NCI-H226 (cell line): ENCODE measurements at regions not wholly inside any gene's neighbourhood (a gene's known extent, or its start where the extent isn't known, plus 50 kb on each side); places are given as distances from the start of the nearest gene placed in this dataset.

Source experiments
- DNase-seq: peaks from one replicate; pipeline ENCODE4 v3.0.0-alpha.2; 2015

DNA sequence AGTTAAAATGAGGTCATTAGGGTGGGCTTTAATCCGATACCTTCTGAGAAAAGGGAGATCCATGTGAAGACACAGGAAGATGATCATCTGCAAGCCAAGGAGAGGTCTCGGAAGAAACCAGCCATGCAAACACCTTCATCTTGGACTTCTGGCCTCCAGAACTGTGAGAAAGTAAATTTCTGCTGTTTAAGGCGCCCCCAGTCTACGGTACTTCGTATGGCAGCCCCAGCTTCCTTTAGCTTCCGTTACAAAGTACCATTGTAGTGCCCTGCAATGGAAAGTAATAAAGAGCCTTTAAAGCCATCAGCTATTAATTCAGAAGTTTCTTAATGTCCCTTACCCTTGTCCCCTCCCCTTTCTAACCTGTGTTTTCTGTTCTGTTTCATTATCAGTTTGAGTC, 308.1 kb downstream of the AACS start:
- no peak for DNase-seq

DNA sequence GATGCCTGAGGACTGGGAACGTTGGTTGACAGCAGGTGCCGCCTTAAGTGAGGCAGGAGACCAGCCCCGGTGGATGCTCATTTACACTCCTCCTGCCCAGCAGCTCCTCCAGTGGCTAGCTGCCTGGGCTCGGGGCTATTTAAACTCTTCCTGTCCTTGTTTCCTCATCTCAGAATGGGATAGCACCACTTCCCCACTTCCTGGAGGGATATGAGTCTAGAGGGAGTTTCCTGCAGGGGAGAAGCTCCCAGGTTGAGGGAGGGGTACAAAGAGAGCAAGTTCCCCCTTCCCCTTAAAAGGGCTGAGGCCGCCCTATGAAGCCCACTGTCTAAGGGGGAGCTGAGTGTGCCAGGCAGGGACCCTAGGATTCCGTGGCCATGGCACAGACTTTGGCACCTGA, 311.2 kb downstream of the AACS start:
- DNase-seq, result no peak

DNA sequence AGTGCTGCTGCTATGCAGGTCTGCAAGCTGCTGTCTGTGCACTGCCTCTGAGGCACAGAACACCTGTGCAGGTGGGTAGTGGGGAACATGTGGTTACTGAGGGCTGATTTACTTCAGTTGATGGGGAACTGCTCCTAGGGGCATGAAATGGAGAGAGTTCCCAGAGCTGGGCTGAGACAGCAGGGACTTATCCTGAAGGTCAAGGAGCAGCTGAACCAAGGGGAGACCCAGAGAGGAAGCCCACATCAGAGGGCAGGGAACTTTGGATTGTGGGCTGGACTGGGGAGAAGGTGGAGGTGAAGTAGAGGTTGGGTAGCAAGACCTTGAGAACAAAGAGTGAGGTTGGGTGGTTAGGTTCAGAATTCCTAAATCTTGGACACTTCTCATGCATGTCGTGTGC, 311.9 kb downstream of the AACS start:
- DNase-seq, result no peak

DNA sequence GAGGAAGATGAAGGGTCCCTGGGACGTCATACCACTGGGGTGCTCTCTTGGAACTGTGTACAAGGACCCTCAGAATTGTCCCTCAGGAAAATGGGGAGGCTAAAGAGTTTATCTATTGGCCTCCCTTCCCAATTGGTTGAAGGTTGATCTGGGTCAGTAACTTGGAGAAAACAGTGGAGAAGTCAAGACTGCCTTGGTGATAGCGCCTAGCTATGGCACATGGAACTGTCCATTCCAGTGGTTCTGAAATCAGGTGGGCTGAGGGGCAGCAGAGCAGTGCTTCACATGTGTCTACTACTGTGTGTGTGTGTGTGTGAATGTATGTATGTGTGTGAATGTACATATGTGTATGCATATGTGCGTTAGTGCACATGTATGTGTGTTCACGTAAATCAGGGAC, 316.1 kb downstream of the AACS start:
- DNase-seq, result no peak

DNA sequence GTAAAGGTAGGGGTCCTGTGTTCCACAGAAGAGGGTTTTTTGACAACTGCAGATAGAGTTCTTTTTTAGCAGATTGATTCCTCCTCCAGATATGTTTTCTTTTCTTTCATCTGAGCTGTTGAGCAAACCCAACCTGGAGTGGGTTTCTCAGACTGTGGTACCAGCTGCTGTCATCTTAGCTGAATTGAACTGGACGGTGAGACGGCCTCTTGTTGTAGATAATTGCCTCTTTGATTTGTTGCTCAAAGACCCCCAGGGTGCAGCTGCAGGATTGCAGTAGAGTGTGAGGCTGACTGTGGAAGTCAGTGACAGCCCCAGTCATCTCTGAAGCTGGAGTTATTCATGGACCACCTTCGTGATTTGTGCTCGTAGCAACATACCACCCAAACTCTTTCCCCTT, 317.7 kb downstream of the AACS start:
- DNase-seq, result no peak

DNA sequence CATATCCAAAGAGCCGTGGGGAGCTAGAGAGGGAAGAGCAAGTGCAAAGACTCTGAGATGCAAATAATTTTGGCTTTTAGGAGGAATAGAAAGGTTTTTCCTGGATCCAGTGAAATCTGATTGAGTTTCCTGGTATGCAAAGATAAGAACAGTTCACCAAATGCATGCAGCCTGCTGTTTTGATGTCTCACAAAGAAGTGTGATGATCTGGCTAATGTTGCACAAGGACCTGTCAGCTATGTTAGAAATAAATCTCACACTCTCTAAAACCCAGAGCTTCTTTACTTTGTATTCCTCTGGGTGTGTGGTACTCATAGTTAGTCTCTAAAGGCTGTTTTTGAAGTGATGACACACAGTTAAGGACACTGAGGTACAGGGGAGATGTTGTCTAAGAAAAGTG, 321.4 kb downstream of the AACS start:
- DNase-seq, result no peak

DNA sequence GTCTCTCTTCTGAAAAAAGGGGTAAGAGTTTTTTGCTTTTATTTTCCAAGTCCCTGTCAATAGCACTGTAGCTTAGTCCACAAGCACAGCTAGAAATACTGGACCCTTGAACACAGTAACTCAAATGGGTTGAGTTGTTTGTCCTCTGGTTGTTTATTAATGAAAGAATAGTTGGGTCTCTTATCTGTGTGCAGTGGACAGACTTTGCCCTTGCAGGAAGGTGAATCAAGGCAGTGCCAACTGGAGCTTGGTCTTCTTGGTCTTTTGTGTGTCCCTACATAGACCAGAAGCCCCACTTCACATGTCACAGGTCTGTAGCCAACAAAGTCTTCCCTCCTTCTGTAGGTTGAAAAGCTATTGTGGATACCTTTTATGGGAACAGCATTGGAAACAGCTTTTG, 322.0 kb downstream of the AACS start:
- DNase-seq, result no peak

DNA sequence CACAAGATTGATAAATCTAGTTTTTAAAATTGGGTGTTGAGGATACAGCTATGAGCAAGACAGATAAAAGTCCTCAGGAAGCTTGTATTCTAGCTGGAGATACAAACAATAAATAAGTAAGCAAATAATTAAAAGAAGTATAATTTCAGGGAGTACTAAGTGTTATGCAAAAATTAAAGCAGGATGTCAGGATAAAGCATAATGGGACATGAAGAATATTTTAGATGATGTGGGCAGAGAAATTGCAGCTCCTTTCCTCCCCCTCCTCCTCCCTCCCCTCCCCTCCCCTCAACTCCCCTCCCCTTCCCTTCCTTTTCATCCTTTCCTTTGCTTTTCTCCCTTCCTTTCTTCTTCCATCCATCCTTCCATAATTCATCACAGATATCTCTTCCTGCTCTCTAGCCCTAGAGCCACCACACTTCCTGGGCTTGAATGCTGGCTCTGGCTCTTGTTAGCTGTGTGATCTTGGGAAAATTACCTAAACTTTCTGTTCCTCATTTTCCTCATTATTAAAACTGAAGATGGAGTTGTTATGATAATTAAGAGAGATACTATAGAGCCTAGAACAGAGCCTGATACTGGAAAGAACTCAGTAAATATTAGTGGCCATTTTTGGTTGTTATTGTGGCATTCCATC, 323.9 kb downstream of the AACS start:
- no peak for DNase-seq

DNA sequence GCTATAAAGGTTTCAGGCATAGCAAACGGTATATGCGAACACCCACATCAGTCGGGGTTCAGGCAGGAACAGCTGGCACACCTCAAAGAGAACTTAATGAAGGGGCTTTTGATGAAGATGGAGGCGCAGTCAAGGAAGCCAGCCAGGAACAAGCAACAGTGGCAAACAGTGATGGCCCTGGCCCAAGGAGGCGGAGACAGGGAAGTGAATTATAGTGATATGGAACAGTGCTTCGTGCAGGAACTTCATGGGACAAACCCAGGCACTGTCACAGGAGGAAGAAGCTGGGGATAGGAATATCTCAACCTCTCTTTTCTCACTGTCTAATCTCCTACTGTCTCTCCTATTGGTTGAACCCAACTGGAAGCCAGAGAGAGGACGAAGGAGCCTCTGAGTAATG, 328.3 kb downstream of the AACS start:
- DNase-seq, result no peak

DNA sequence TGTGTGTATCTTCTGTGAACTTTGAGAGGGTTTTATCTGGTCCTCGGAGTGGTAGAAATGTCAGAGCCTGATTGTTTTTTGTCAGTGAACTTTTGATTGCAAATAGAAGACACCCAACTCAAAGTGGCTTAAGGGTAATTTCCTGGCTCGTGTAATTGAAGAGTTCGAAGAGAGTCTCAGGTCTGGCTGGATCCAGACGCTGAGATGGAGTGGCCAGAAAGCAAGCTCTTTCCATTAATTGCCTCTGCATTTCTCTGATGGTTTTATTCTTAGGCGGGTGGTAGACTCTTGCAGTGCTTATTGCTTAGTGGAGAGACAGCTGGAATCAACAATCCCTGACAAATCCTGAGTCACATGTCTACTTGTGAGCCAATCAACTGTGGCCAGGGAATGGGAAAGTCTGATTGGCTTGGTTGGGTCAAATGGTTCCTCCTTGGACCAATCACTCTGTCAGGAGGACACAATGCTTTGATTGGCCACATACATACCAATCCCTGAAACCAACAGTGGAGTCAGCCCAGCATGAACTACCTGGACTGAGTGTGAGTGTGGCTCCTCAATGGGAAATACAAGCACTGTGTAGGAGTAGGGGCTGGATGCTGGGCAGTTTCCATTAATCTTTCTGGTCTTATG, 330.5 kb downstream of the AACS start:
- DNase-seq, result no peak

DNA sequence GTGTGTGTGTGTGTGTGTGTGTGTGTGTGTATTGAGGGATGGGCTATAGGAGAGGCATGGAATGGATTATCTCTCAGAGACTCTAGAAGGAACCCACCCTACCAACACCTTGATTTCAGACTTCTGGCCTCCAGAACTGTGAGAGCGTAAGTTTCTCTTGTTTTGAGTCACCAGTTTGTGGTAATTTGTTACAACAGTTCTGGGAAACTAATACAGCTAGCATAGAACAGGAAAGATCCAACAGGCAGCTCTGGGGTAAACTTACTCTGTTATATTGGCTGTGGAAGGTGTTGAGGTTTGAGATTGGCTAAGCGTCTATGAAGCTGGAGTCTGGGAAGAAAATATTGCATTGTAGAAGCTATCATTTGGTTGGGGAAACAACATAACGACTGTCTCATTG, 334.3 kb downstream of the AACS start:
- no peak for DNase-seq

DNA sequence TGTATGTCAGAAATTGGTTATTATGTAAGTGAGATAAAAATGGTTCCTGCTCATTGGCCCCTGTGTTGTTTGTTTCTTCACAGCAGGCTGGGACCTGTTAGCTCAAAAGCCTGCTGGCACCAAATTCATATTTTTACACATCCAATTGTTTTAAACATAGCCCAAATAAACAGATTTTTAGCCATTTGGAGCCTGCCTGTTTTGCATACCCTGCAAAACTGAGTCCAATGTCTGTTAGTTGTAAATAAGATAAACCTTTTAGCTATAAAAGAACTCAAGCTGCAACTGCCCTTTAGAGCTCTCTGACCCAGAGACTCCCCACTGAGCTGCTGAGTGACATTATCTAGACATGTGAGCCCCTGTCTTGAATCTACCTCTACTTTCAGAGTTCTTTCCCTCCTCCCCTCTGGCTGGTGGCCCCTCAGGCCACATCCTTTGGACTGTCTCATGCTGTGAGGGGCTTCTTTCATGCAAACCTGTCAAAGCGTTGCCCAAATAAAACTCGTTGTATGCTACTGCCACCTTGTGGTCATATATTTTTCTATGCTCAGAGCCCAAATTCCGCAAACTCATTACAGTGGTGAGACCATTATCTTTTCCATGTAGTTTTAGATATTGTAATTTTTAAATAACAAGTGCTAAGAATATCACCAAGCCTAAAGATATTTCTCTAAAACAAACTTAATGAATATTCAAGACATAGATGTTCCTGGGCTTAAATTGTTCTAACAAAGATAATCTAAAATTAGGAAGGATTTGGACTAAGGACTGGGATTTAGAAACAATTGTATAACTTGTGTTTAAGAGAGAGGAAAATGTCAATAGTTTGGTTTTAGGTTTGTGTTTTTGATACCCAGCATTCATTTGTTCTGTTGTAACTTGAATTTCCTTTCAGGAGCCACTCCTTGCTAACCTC, 337.9 kb downstream of the AACS start:
- no peak for DNase-seq

DNA sequence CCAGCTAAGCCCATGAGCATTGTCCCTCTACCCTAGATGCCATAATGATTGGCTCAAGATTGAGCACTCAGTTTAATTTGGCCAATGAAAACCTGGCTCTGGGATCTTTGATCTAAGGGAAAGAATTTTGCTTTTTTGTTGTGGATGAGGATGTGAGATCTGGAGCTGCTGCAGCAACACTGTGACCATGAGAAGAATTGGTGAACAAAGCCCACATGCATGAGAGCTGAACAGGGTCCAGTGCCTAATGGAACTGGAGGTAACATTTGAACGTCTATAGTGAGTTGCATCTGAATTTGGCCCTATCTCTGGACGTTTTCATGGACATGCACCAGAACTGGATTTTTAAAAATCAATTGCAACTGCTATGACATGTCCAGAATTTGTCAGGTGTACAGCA, 338.6 kb downstream of the AACS start:
- DNase-seq, result no peak

DNA sequence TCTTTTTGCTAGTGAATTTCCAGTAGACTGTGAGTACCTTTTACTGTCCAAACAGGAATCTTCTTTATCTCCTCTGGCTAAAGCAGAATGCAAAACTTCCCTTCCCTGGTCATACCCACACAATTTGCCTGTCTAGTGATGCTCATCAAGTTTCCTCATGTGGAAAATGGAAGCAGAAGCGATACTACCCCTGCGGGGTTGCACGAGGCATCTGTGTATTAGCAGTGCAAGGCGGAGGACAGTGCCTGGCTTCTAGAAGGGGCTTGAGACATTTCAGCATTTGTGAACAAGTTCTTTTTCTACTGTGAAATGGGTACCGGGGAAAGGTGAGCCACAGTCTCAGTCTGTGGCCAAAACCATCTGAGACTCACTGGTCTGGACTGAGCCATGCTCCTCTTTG, 340.9 kb downstream of the AACS start:
- no peak for DNase-seq

DNA sequence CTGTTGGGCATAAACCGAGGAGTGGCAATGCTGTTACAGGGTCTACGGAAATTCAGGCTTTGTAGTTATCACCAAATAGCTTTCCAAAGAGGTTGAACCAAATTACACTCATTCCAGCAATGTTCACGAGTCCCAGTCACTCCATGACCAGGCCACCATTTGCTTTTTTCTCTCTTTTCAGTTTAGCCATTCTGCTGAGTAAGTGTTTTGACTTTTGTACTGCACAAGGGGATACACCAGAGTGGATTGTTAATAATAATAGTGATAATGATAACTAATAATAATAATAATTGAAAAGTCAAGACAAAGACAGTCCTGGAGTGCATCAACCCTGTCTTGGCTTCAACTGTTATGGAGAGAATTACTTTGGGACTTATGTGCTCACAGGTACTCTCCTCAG, 343.5 kb downstream of the AACS start:
- no peak for DNase-seq

DNA sequence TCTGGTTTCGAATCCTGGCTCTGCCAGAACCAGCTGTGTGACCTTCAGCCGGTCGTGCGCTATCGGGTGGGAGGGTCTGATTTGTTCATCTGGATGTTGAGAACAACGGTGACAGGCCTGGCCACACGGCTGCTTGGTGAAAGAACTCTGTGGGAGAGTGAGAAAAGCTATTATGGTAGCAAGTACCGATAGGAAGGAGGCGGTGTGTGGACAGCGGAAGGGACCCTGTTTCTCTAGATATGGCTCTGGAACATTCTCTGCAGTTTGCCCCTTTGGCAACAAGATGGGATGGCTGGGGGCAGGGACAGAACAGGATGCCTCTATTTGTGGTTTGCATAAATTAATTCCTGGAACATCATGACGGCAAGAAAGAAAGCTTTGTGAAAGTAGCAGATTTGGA, 347.3 kb downstream of the AACS start:
- no peak for DNase-seq

DNA sequence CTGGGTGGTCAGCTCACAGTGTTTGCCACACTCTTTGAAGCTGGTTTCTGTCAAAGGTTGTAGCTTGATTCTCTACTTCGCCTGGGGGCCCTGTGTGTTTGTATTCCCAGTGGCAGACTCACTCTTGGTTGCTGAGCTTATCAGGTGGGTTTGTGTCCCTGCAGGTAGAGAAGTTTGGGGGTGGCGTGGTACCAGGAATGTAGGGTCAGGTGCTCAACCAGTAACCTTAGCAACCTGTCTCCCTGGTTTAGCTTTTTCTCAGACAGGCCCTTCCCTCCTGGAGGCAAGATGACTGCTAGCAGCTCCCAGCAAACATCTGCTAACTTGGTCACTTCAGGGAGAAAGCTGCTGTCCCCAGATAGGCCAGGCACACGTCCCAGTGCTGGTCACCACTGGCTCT, 352.2 kb downstream of the AACS start:
- no peak for DNase-seq

DNA sequence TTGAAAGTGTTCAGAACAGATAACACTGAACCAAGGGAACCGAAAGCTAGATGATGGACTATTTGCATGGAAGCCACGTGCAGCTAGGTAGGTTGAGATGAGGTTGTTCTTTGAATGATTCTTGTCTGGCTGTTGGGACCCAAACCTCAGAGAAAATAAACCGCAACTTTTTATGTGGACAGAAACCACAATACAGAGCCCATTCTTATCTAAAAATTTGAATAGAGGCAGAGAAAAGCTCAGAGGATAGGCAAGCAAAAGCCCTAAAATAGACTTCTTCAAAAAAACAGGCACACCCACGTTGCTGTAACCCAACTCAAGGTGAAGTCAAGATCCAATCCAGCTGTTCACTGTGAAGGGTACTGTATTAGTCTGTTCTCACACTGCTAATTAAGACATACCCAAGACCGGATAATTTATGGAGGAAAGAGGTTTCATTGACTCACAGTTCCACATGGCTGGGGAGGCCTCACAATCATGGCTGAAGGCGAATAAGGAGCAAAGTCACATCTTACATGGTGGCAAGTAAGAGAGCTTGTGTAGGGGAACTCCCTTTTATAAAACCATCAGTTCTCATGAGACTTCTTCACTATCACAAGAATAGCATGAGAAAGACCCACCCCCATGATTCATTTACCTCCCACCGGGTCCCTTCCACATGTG, 353.8 kb downstream of the AACS start:
- no peak for DNase-seq

DNA sequence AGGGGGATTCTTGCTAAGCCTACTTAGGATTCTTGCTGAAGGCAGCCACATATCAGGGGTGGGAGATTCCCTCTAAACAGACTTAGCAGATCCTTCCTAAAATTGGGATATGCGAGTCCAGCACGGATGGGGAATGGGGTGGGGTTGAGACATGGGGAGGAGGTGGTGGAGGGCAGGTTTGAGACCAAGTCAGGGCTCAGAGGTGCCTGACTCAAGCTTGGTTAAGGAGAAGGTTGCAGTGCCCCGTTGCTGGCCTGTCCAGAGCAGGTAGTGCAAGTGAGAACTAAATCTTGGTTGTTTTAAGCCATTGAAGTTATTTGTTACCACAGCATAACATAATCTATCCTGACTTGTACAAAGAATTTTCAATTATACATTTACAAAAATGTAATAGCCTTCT, 359.7 kb downstream of the AACS start:
- no peak for DNase-seq

DNA sequence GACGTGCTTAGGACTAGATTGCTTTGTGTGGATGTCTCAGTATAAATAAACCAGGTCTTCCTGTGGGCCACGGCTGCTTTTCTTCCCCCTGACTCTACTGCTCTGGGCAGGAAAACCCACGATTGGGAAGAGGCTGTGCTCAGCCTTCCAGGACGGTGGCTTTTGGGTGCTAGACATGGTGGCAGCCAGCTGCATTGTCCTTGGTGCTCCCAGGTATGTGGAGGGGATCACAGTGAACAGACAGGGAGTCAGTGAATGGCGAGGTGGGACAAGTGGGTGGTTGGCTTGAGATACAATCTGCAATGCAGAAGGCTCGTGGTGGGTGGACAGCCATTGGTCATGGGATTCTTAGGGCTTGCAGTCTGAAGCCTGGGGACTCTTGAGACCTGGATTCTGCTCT, 366.3 kb downstream of the AACS start:
- DNase-seq, result no peak

DNA sequence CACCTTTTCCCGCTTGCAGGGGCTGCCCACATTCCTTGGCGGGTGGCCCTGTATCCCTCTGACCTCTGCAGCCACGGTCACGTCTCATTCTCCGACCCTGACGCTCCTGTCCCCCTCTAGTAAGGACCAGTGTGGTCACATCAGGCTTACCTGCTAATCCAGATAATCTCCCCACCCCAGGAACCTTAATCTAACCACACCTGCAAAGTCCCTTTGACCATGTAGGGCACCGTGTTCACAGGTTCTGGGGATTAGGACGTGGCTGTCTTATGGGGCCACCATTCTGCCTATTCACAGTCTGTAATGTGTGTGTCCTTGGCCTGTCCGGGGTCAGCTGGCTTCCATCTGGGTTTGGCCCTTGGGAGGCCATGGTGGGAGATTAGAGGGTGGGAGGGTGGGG, 368.9 kb downstream of the AACS start:
- DNase-seq, result no peak

DNA sequence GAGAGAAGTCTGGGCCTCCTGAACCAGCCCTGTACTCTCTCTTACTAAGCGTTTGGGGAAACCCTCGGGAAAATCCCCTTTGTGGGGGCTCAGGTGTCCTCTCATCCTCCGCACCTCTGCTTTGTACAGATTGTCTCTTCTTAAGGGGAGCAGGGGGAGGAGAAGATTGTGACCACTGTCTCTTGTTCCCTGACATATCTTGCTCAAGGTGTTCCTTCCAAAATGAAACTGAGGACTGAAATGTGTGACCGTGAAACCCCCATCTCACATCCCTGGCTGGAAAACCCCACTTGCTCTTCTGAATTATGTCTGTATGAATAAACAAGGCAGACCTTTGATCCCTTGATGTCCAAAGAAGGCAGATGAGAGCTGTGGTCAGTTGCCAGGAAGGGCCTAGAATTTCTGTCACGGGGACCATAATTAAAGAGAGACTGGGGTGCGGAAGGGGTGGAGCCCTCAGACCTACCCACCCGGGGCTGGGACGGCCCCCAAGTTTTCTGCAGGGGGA, 369.8 kb downstream of the AACS start:
- DNase-seq, result no peak

DNA sequence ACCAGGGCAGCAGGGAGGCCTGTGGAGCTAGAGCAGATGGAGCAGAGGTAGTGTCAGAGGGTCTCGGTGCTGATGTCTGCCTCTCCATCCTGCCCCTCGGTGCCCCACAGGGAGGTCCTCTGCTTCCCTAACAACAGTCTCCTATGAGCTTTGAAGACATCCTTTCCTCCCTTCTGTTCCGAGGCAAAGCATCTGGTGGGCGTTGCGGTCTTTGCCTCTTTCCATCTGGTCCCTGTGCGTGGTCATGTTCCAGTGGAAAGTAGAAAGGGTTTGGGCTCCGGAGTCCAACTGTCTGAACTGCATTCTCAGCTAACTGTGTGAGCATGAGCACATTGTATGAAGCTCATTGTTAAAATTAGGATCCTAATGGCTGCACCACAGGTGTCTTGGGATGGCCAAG, 370.6 kb downstream of the AACS start:
- no peak for DNase-seq

DNA sequence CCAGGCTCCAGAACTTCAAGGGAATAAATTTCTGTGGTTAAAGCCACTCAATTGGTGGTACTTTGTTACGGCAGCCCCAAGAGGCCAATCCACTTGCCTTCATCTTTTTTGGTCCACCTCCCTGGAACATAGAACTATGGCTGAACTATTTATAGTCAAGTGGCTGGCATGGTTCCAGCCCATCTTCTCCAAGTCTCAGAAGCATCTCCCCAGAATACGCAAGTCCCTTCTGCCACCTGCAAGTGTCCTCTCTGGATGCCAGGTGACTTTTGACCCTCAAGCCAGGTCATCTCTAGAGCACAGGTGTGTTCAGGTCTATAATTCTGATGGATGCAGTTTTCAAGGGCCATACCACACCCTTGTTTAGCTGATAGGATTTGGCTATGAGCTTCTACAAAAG, 371.5 kb downstream of the AACS start:
- no peak for DNase-seq
